H1 (cell line): ENCODE measurements at regions not wholly inside any gene's neighbourhood (a gene's known extent, or its start where the extent isn't known, plus 50 kb on each side); places are given as distances from the start of the nearest gene placed in this dataset.

ENCODE experiments used
- RFX5 ChIP-seq: IDR thresholded peaks from 2 replicates; pipeline ENCODE4 v1.6.1; 2011; ENCODE audit warnings: low read depth, low read length, improper control_type of control experiment, borderline replicate concordance

DNA sequence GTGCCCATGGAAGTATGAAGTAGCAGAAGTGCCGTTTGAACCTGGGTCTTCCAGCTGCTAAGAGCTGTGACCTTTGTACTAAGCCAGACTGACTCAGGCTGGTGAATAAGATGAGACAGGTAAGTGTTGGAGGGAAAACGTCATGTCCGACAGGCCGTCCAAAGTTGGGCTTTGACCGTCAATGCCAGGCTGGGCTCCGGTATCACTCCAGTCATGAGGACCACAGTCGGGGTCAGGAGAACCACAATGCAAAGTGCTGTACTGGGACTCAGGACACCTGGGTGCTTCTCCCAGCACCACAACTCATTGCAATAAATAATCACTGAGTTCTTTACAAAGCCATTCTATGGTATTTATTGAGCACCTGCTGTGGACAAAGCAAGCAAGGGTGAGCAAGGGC, 268.6 kb downstream of the HAPSTR1 start (continued):
- TF ChIP-seq RFX5, result no peak
- TF ChIP-seq, all 59 proteins: peak for 0
